Neural progenitor cell (in vitro differentiated cells): ENCODE measurements at regions not wholly inside any gene's neighbourhood (a gene's known extent, or its start where the extent isn't known, plus 50 kb on each side); places are given as distances from the start of the nearest gene placed in this dataset.
A peak's percentile ranks its signal among the peaks of the same experiment; 100 is the strongest.
"Not testable (repeated sequence)": the region's sequence is repeated elsewhere in the genome, so short reads cannot be mapped to it uniquely, and the experiment has no call there.

ENCODE experiments used
- DNase-seq: peaks from one replicate; pipeline ENCODE4 v3.0.0-alpha.2; 2016; ENCODE audit warnings: low spot score
- H2AFZ ChIP-seq: fragments of 200-600 bp; sonication (generic); replicated peaks from 2 replicates; pipeline ENCODE4 v1.6.1; 2016; ENCODE audit warnings: antibody characterized with exemption
- H3F3A ChIP-seq: fragments of 200-600 bp; sonication (generic); 2 replicates; pipeline ENCODE4 v1.6.1; 2016; ENCODE audit warnings: antibody characterized with exemption, low read depth
- H3K27ac ChIP-seq: fragments of 200-600 bp; sonication (generic); 2 replicates; pipeline ENCODE4 v1.5.1; 2016; ENCODE audit warnings: mild to moderate bottlenecking
- H3K27me3 ChIP-seq: fragments of 200-600 bp; sonication (generic); 2 replicates; pipeline ENCODE4 v1.6.1; 2016; ENCODE audit warnings: mild to moderate bottlenecking, moderate library complexity
- H3K36me3 ChIP-seq: fragments of 200-600 bp; sonication (generic); 2 replicates; pipeline ENCODE4 v1.5.1; 2016
- H3K4me1 ChIP-seq: fragments of 200-600 bp; sonication (generic); 2 replicates; pipeline ENCODE4 v1.6.1; 2016; ENCODE audit warnings: mixed run types
- H3K4me2 ChIP-seq: fragments of 200-600 bp; sonication (generic); 2 replicates; pipeline ENCODE4 v1.6.1; 2016
- H3K4me3 ChIP-seq: fragments of 200-600 bp; sonication (generic); 2 replicates; pipeline ENCODE4 v1.5.1; 2016
- H3K79me2 ChIP-seq: fragments of 200-600 bp; sonication (generic); 2 replicates; pipeline ENCODE4 v1.6.1; 2016; ENCODE audit warnings: low read depth
- H3K9ac ChIP-seq: fragments of 200-600 bp; sonication (generic); 2 replicates; pipeline ENCODE4 v1.6.1; 2016
- H3K9me3 ChIP-seq: fragments of 200-600 bp; sonication (generic); 2 replicates; pipeline ENCODE4 v1.5.1; 2016; ENCODE audit warnings: low read depth
- H4K20me1 ChIP-seq: fragments of 200-600 bp; sonication (generic); 2 replicates; pipeline ENCODE4 v1.6.1; 2016; ENCODE audit warnings: low read depth
- H3K27ac Mint-ChIP-seq: 3 replicates; pipeline ENCODE4 v1.8.0; 2021; ENCODE audit warnings: mixed read lengths
- H3K27me3 Mint-ChIP-seq: 2 replicates; pipeline ENCODE4 v1.8.0; 2022; ENCODE audit warnings: low read depth, mild to moderate bottlenecking, inconsistent platforms, moderate library complexity, mixed read lengths; ENCODE audit not compliant: insufficient read depth
- H3K36me3 Mint-ChIP-seq: 3 replicates; pipeline ENCODE4 v1.8.0; 2021; ENCODE audit warnings: mixed read lengths
- H3K4me1 Mint-ChIP-seq: 3 replicates; pipeline ENCODE4 v1.8.0; 2021; ENCODE audit warnings: mixed read lengths
- H3K4me3 Mint-ChIP-seq: 3 replicates; pipeline ENCODE4 v1.8.0; 2021; ENCODE audit warnings: mild to moderate bottlenecking, moderate library complexity, mixed read lengths
- H3K9me3 Mint-ChIP-seq: 3 replicates; pipeline ENCODE4 v1.8.0; 2020; ENCODE audit warnings: mixed read lengths
- CTCF ChIP-seq: fragments of 200-600 bp; sonication (generic); IDR thresholded peaks from 2 replicates; pipeline ENCODE4 v1.5.1; 2017; ENCODE audit warnings: antibody characterized with exemption, mild to moderate bottlenecking
- EZH2 ChIP-seq: fragments of 200-600 bp; sonication (generic); IDR thresholded peaks from 2 replicates; pipeline ENCODE4 v1.6.1; 2017; ENCODE audit warnings: antibody characterized with exemption, mild to moderate bottlenecking, moderate library complexity
- EZH2phosphoT487 ChIP-seq: fragments of 200-600 bp; sonication (generic); IDR thresholded peaks from 2 replicates; pipeline ENCODE4 v1.6.1; 2017; ENCODE audit warnings: antibody characterized with exemption

DNA sequence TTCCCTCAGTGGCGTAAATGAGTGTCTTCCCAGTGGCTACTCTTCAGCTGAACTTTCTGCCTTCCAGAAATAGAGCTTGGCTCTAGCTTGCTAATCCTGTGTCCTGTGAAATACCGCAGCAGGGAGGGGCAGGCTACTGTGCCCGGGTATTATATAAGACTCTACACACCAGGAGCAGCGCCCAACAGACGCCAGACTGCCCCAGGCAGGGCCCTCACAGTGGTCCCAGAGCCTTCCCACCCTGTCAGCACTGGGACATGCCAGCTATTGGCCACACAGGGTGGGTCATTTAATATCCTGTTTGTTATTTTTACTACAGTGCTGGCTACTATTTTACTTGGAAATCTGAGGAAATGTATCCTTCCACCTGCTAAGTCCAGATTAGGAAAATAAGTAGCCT, 121.0 kb downstream of the FEM1C start:
- Histone ChIP-seq H3K4me1 (peaks cover 3% of the 10 kb centered on the region), H3K9me3 (no peaks in the 10 kb centered on the region), H4K20me1 (no peaks in the 10 kb centered on the region), H3K27ac (no peak overlapping the region), H3K4me2 (no peak overlapping the region), H3K4me3 (no peak overlapping the region), H3K36me3 (no peaks in the 10 kb centered on the region), H3K79me2 (no peaks in the 10 kb centered on the region), H2AFZ (no peak overlapping the region), H3K27me3 (no peaks in the 10 kb centered on the region), H3F3A (no peaks in the 10 kb centered on the region), H3K9ac (no peak overlapping the region)
- DNase-seq: peak; percentile 28
- Mint-ChIP-seq H3K4me1 (peaks cover 4% of the 10 kb centered on the region), H3K4me3 (no peak overlapping the region), H3K36me3 (no peaks in the 10 kb centered on the region), H3K27me3 (no peaks in the 10 kb centered on the region), H3K27ac (no peak overlapping the region), H3K9me3 (no peaks in the 10 kb centered on the region)
- TF ChIP-seq CTCF (no peak), EZH2phosphoT487 (no peak), EZH2 (no peak)

GRCh38 chr5:115423051-115423450, 121.5 kb downstream of the FEM1C start:
- DNase-seq: no peak
- TF ChIP-seq EZH2phosphoT487: no peak
- TF ChIP-seq EZH2: no peak
- TF ChIP-seq CTCF: no peak
- Histone ChIP-seq H4K20me1 (no peaks in the 10 kb centered on the region), H3K27me3 (no peaks in the 10 kb centered on the region), H3K27ac (no peak overlapping the region), H3K9ac (no peak overlapping the region), H3K79me2 (no peaks in the 10 kb centered on the region), H3K9me3 (no peaks in the 10 kb centered on the region), H3K4me1 (no peaks in the 10 kb centered on the region), H3K4me3 (no peak overlapping the region), H3F3A (no peaks in the 10 kb centered on the region), H3K4me2 (no peak overlapping the region), H2AFZ (no peak overlapping the region), H3K36me3 (no peaks in the 10 kb centered on the region)
- Mint-ChIP-seq H3K4me3 (no peak overlapping the region), H3K27ac (peak overlapping the region; percentile 3), H3K36me3 (no peaks in the 10 kb centered on the region), H3K4me1 (peaks cover 4% of the 10 kb centered on the region), H3K27me3 (no peaks in the 10 kb centered on the region), H3K9me3 (no peaks in the 10 kb centered on the region)

DNA sequence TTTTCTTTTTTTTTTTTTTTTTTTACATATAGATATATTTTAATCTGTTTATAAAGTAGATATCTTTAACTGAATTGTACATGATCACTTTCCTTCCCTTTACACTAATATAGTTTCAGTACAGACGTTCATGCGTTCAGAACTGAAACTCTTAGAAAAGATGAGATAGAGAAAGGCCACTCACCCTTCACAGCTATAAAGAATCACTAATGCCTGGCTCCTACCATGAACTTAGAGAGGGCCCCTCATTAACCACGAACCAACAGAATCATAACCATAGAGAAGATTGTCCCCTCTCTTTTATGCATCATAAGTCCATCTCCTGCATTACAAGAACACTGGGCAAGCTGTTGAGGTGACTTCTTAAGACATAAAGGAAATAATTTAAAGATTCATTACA, 123.8 kb downstream of the FEM1C start:
- H3K4me3 Mint-ChIP-seq, H3K4me1 ChIP-seq, H2AFZ ChIP-seq, H3K27me3 Mint-ChIP-seq, H3K36me3 ChIP-seq, H3K36me3 Mint-ChIP-seq, H3K4me1 Mint-ChIP-seq, H3F3A ChIP-seq, H3K9ac ChIP-seq, DNase-seq, H3K27ac Mint-ChIP-seq, H3K27ac ChIP-seq, H3K9me3 ChIP-seq, H4K20me1 ChIP-seq, H3K27me3 ChIP-seq, H3K4me3 ChIP-seq, H3K79me2 ChIP-seq, H3K4me2 ChIP-seq, H3K9me3 Mint-ChIP-seq: not testable (repeated sequence)

DNA sequence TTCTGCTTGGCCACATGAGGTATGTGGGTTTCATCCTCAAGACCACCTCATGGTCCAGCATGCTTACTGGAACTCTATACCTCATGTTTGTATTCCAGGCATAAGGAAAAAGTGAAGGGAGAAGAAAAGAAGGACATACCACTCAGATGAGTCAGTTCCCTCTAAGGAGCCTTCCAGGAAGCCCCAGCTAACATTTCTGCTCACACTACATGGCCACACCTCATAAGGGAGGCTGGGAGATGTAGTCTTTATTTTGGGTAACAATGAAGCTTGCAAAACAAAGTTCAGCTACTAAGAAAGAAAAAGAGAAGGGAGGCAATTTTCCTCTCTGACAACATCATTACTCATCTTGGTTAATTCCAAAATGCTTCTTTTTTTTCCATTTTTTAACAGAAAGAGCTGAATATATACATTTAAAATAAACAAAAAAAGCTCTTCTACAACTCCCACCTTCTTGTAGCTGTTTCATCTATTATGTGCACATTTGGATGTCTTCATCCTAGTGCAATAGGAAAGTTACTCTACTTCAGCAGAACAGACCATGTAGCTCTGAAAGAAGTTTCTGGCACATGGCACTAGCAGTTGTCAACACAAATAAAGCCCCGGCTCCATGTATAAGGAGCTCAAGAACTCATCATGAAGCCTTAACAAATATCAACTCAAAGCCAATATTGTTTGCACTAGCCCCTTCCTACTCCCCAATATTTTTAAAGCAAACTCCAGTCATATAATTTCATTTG, 123.6 kb upstream of the CCDC112 start:
- no peaks in the 10 kb centered on the region for H3K27me3 Mint-ChIP-seq
- H3K27me3 ChIP-seq: no peaks in the 10 kb centered on the region
- H3K9me3 ChIP-seq: no peaks in the 10 kb centered on the region
- no peak for DNase-seq
- TF ChIP-seq CTCF (no peak), EZH2 (no peak), EZH2phosphoT487 (no peak)
- H3K4me3 Mint-ChIP-seq: no peak overlapping the region
- no peaks in the 10 kb centered on the region for H3K36me3 ChIP-seq
- H3K27ac Mint-ChIP-seq: no peak overlapping the region
- peaks cover 13% of the 10 kb centered on the region for H3K4me1 Mint-ChIP-seq
- no peak overlapping the region for H3K9ac ChIP-seq
- no peak overlapping the region for H2AFZ ChIP-seq
- no peaks in the 10 kb centered on the region for H3K79me2 ChIP-seq
- no peaks in the 10 kb centered on the region for H3K9me3 Mint-ChIP-seq
- no peak overlapping the region for H3K4me2 ChIP-seq
- no peak overlapping the region for H3K27ac ChIP-seq
- no peak overlapping the region for H3K4me3 ChIP-seq
- peaks cover 4% of the 10 kb centered on the region for H3K4me1 ChIP-seq
- no peaks in the 10 kb centered on the region for H3K36me3 Mint-ChIP-seq
- no peaks in the 10 kb centered on the region for H3F3A ChIP-seq
- H4K20me1 ChIP-seq: no peaks in the 10 kb centered on the region
